WTC11 (cell line): ENCODE measurements at regions not wholly inside any gene's neighbourhood (a gene's known extent, or its start where the extent isn't known, plus 50 kb on each side); places are given as distances from the start of the nearest gene placed in this dataset.

Experiments
- ATAC-seq: fragments of 200-7000 bp; cut with Tn5 transposase; 2 replicates; pipeline ENCODE4 v1.10.0; 2021; ENCODE audit warnings: mild to moderate bottlenecking, moderate library complexity
- CTCF ChIA-PET: fragments of 300-600 bp; sonication (Branson Sonifier 250); formaldehyde crosslinking; loops from one replicate; lab custom pipeline; 2021; ENCODE audit warnings: antibody characterized with exemption; lab: Charles Lee
- POLR2A ChIA-PET: fragments of 350-600 bp; sonication (Branson Sonifier 250); formaldehyde crosslinking; loops from one replicate; lab custom pipeline; 2021; ENCODE audit warnings: antibody characterized with exemption; lab: Charles Lee
- DNase-seq: peaks from one replicate; pipeline ENCODE4 v3.0.0; 2021; ENCODE audit warnings: low spot score
- H3K27ac Mint-ChIP-seq: 2 replicates; pipeline ENCODE4 v1.8.0; 2021; ENCODE audit warnings: mixed read lengths
- H3K27me3 Mint-ChIP-seq: 2 replicates; pipeline ENCODE4 v1.8.0; 2021; ENCODE audit warnings: low read depth, mild to moderate bottlenecking, moderate library complexity, mixed read lengths
- H3K36me3 Mint-ChIP-seq: 2 replicates; pipeline ENCODE4 v1.8.0; 2021; ENCODE audit warnings: mixed read lengths
- H3K4me1 Mint-ChIP-seq: 2 replicates; pipeline ENCODE4 v1.8.0; 2022; ENCODE audit warnings: mixed read lengths
- H3K4me3 Mint-ChIP-seq: 2 replicates; pipeline ENCODE4 v1.8.0; 2021; ENCODE audit warnings: mild to moderate bottlenecking, moderate library complexity, mixed read lengths
- H3K9me3 Mint-ChIP-seq: 2 replicates; pipeline ENCODE4 v1.8.0; 2021; ENCODE audit warnings: mixed read lengths
- ATF1 ChIP-seq: sonication (generic); formaldehyde crosslinking; IDR thresholded peaks from 2 replicates; pipeline ENCODE4 v1.8.1; 2023; ENCODE audit warnings: mild to moderate bottlenecking, moderate library complexity, missing genetic modification reagents
- ATF6 ChIP-seq: sonication (generic); formaldehyde crosslinking; IDR thresholded peaks from 2 replicates; pipeline ENCODE4 v1.8.1; 2023; ENCODE audit warnings: mild to moderate bottlenecking, missing genetic modification reagents
- ETV6 ChIP-seq: sonication (generic); formaldehyde crosslinking; IDR thresholded peaks from 2 replicates; pipeline ENCODE4 v1.8.1; 2022; ENCODE audit warnings: mild to moderate bottlenecking, missing genetic modification reagents
- HMGXB4 ChIP-seq: sonication (generic); formaldehyde crosslinking; IDR thresholded peaks from 2 replicates; pipeline ENCODE4 v1.8.1; 2023; ENCODE audit warnings: mild to moderate bottlenecking, moderate library complexity, missing genetic modification reagents
- JAZF1 ChIP-seq: fragments of 250-450 bp; sonication (Bioruptor Pico); IDR thresholded peaks from 2 replicates; pipeline ENCODE4 v1.9.0; 2021; ENCODE audit warnings: moderate library complexity, mild to moderate bottlenecking, inconsistent platforms
- NFYB ChIP-seq: sonication (generic); formaldehyde crosslinking; conservative IDR thresholded peaks from 2 replicates; pipeline ENCODE4 v1.8.0; 2022; ENCODE audit warnings: low read depth, missing genetic modification reagents
- NR1H2 ChIP-seq: sonication (generic); formaldehyde crosslinking; IDR thresholded peaks from 2 replicates; pipeline ENCODE4 v1.9.0; 2021; ENCODE audit warnings: mild to moderate bottlenecking, moderate library complexity, missing genetic modification reagents
- SOX15 ChIP-seq: fragments of 250-450 bp; sonication (Bioruptor Pico); IDR thresholded peaks from 2 replicates; pipeline ENCODE4 v1.9.0; 2021; ENCODE audit warnings: mild to moderate bottlenecking
- TCF7 ChIP-seq: sonication (generic); formaldehyde crosslinking; IDR thresholded peaks from 2 replicates; pipeline ENCODE4 v1.8.0; 2022; ENCODE audit warnings: mild to moderate bottlenecking, low read depth, missing genetic modification reagents, moderate library complexity
- TEAD1 ChIP-seq: sonication (generic); formaldehyde crosslinking; IDR thresholded peaks from 2 replicates; pipeline ENCODE4 v1.8.0; 2022; ENCODE audit warnings: mild to moderate bottlenecking, missing genetic modification reagents
- TEAD4 ChIP-seq: sonication (generic); formaldehyde crosslinking; IDR thresholded peaks from 2 replicates; pipeline ENCODE4 v1.8.0; 2022; ENCODE audit warnings: mild to moderate bottlenecking, missing genetic modification reagents
- USF2 ChIP-seq: sonication (generic); formaldehyde crosslinking; IDR thresholded peaks from 2 replicates; pipeline ENCODE4 v1.8.1; 2023; ENCODE audit warnings: mild to moderate bottlenecking, missing genetic modification reagents, moderate library complexity
- ZBTB21 ChIP-seq: sonication (generic); formaldehyde crosslinking; IDR thresholded peaks from 2 replicates; pipeline ENCODE4 v1.8.1; 2023; ENCODE audit warnings: mild to moderate bottlenecking, missing genetic modification reagents, borderline replicate concordance
- ZMAT4 ChIP-seq: fragments of 250-450 bp; sonication (Bioruptor Pico); IDR thresholded peaks from 2 replicates; pipeline ENCODE4 v1.9.0; 2021; ENCODE audit warnings: mild to moderate bottlenecking
- ZNF219 ChIP-seq: sonication (generic); formaldehyde crosslinking; IDR thresholded peaks from 2 replicates; pipeline ENCODE4 v1.8.0; 2023; ENCODE audit warnings: missing genetic modification reagents, mild to moderate bottlenecking, borderline replicate concordance
- ZNF317 ChIP-seq: sonication (generic); formaldehyde crosslinking; IDR thresholded peaks from 2 replicates; pipeline ENCODE4 v1.8.1; 2023; ENCODE audit warnings: low read depth, mild to moderate bottlenecking, moderate library complexity, missing genetic modification reagents, borderline replicate concordance
- ZNF416 ChIP-seq: fragments of 250-450 bp; sonication (Bioruptor Pico); IDR thresholded peaks from 2 replicates; pipeline ENCODE4 v1.9.0; 2021; ENCODE audit warnings: mild to moderate bottlenecking, inconsistent platforms
- TF ChIP-seq, protein P1 (sequence below): sonication (generic); formaldehyde crosslinking; IDR thresholded peaks from 2 replicates; pipeline ENCODE4 v1.8.1; 2022; ENCODE audit warnings: mild to moderate bottlenecking, missing genetic modification reagents, moderate library complexity, borderline replicate concordance
- TF ChIP-seq, protein P2 (sequence below): sonication (generic); formaldehyde crosslinking; IDR thresholded peaks from 2 replicates; pipeline ENCODE4 v1.8.0; 2022; ENCODE audit warnings: mild to moderate bottlenecking, missing genetic modification reagents
- TF ChIP-seq, protein P3 (sequence below): sonication (generic); formaldehyde crosslinking; conservative IDR thresholded peaks from 2 replicates; pipeline ENCODE4 v1.8.1; 2023; ENCODE audit warnings: mild to moderate bottlenecking, low read depth, missing genetic modification reagents, moderate library complexity

DNA sequence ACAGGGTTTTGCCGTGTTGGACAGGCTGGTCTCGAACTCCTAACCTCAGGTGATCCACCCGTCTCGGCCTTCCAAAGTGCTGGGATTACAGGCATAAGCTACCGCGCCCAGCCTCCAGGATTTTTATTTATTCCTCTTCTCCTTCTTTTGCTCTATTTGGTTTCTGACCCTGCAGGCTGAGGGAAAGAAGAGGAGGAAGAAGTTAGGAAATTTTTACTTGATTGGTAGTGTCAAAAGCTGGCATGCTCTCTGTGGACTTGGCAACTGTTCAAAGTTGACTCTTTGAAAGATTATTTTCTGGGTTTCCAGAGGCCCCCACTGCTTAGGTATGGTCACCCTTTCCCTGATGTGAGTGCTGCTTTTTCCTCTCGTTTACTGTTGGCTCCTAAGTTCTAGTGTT is 372.2 kb downstream of the DIPK2A start (continued):
- TF ChIP-seq, protein P1, sequence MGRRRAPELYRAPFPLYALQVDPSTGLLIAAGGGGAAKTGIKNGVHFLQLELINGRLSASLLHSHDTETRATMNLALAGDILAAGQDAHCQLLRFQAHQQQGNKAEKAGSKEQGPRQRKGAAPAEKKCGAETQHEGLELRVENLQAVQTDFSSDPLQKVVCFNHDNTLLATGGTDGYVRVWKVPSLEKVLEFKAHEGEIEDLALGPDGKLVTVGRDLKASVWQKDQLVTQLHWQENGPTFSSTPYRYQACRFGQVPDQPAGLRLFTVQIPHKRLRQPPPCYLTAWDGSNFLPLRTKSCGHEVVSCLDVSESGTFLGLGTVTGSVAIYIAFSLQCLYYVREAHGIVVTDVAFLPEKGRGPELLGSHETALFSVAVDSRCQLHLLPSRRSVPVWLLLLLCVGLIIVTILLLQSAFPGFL: no peak
- TF ChIP-seq ATF1 (no peak), ZBTB21 (CRISPR knock-in tag) (no peak), TEAD1 (CRISPR knock-in tag) (no peak), USF2 (no peak), ETV6 (CRISPR knock-in tag) (no peak), NFYB (CRISPR knock-in tag) (no peak)

DNA sequence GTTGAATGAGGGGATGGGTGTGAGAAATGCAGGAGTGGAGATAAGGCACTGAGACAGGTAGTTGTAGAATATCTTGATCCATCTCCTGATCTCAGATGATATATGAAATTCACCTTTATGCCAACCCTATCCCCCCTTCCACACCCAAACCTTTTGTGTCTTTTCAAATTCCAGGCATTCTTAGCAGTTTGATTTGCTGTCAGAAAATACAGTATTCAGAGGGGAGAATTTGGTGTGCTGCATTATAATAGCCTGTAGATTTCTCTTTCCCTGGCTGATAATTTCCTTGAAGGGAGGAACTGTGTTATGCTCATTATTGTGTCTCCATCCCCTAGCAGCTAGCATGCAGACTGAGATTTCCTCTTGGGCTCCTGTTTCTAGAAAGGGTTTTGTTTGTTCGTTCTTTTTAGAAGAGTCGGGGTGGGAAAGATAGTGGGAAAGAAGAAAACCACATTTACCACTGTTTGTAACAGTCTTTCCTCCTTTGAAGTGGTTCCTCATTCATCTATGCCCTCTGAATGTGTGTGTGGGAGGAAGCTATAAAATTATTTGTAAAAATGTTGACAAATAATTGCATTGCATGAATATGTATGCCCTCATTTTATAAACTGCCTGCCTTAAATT is 373.4 kb downstream of the DIPK2A start:
- H3K27ac Mint-ChIP-seq: no peak overlapping the region; the same call in 1 of the 2 replicates
- ATAC-seq (no peak), DNase-seq (no peak)
- no peaks in the 10 kb centered on the region for H3K27me3 Mint-ChIP-seq
- no peaks in the 10 kb centered on the region for H3K36me3 Mint-ChIP-seq
- no peaks in the 10 kb centered on the region for H3K9me3 Mint-ChIP-seq
- TF ChIP-seq ZMAT4 (CRISPR knock-in tag) (no peak), TEAD4 (no peak), TEAD1 (CRISPR knock-in tag) (no peak), JAZF1 (CRISPR knock-in tag) (no peak), ATF6 (CRISPR knock-in tag) (no peak), ZNF416 (CRISPR knock-in tag) (no peak), HMGXB4 (CRISPR knock-in tag) (no peak), ZNF317 (no peak), NR1H2 (CRISPR knock-in tag) (no peak), ZNF219 (CRISPR knock-in tag) (no peak), TCF7 (CRISPR knock-in tag) (no peak), SOX15 (CRISPR knock-in tag) (no peak)
- TF ChIP-seq, protein P2, sequence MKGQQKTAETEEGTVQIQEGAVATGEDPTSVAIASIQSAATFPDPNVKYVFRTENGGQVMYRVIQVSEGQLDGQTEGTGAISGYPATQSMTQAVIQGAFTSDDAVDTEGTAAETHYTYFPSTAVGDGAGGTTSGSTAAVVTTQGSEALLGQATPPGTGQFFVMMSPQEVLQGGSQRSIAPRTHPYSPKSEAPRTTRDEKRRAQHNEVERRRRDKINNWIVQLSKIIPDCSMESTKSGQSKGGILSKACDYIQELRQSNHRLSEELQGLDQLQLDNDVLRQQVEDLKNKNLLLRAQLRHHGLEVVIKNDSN (CRISPR knock-in tag): no peak
- TF ChIP-seq, protein P3, sequence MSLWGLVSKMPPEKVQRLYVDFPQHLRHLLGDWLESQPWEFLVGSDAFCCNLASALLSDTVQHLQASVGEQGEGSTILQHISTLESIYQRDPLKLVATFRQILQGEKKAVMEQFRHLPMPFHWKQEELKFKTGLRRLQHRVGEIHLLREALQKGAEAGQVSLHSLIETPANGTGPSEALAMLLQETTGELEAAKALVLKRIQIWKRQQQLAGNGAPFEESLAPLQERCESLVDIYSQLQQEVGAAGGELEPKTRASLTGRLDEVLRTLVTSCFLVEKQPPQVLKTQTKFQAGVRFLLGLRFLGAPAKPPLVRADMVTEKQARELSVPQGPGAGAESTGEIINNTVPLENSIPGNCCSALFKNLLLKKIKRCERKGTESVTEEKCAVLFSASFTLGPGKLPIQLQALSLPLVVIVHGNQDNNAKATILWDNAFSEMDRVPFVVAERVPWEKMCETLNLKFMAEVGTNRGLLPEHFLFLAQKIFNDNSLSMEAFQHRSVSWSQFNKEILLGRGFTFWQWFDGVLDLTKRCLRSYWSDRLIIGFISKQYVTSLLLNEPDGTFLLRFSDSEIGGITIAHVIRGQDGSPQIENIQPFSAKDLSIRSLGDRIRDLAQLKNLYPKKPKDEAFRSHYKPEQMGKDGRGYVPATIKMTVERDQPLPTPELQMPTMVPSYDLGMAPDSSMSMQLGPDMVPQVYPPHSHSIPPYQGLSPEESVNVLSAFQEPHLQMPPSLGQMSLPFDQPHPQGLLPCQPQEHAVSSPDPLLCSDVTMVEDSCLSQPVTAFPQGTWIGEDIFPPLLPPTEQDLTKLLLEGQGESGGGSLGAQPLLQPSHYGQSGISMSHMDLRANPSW (CRISPR knock-in tag): no peak
- H3K4me1 Mint-ChIP-seq: peaks cover 12% of the 10 kb centered on the region
- CTCF ChIA-PET: no interaction called here
- POLR2A ChIA-PET: no interaction called here
- H3K4me3 Mint-ChIP-seq: no peak overlapping the region
